ENCODE measurements at regions not wholly inside any gene's neighbourhood (a gene's known extent, or its start where the extent isn't known, plus 50 kb on each side); places are given as distances from the start of the nearest gene placed in this dataset.
"Not testable (repeated sequence)": the region's sequence is repeated elsewhere in the genome, so short reads cannot be mapped to it uniquely, and the experiment has no call there.

- Histone ChIP-seq H3K9me3 (ENCODE audit: control insufficient read depth, insufficient read depth, low read length) (no peaks in the 10 kb centered on the region), H3K36me3 (ENCODE audit: control insufficient read depth, insufficient read depth, low read length) (no peaks in the 10 kb centered on the region), H3K4me3 (ENCODE audit: low read length) (no peak overlapping the region), H3K27me3 (ENCODE audit: control insufficient read depth, insufficient read depth, low read length) (no peaks in the 10 kb centered on the region), H3K4me1 (ENCODE audit: control insufficient read depth, insufficient read depth, low read length) (no peaks in the 10 kb centered on the region), H3K27ac (ENCODE audit: low read length) (no peak overlapping the region)
- no peak overlapping the region for H3K4me3 Mint-ChIP-seq
- TF ChIP-seq CTCF (IDR thresholded peaks at IDR 0.05) = no peak
- DNase-seq (no peak), ATAC-seq (no peak)
- no peak overlapping the region for H3K27ac Mint-ChIP-seq
- H3K36me3 Mint-ChIP-seq = no peaks in the 10 kb centered on the region
- peaks cover 6 to 12% of the 10 kb centered on the region in 2 donors for H3K9me3 Mint-ChIP-seq
- intact Hi-C loops (cut with micrococcal nuclease) = no loop called here
- H3K27me3 Mint-ChIP-seq (ENCODE audit: low read depth in 2 of 2) = no peaks in the 10 kb centered on the region
- WGBS (ENCODE audit: insufficient coverage) = no CpG with 5 or more reads among the region's 1 CpG
- H3K4me1 Mint-ChIP-seq = no peaks in the 10 kb centered on the region
These were observed 693.9 kb upstream of the MGAT4C start for GRCh38 chr12:86950043-86950442.

- no CpG with 5 or more reads among the region's 1 CpG for WGBS (ENCODE audit: insufficient coverage)
- Mint-ChIP-seq H3K36me3 (no peaks in the 10 kb centered on the region), H3K27ac (no peak overlapping the region), H3K27me3 (ENCODE audit: low read depth in 2 of 2) (no peaks in the 10 kb centered on the region), H3K4me3 (no peak overlapping the region), H3K4me1 (no peaks in the 10 kb centered on the region), H3K9me3 (peaks cover 5 to 14% of the 10 kb centered on the region in 2 donors)
- H3K4me1 ChIP-seq (ENCODE audit: control insufficient read depth, insufficient read depth, low read length) = no peaks in the 10 kb centered on the region
- intact Hi-C loops (cut with micrococcal nuclease) = no loop called here
- H3K27me3 ChIP-seq (ENCODE audit: control insufficient read depth, insufficient read depth, low read length) = no peaks in the 10 kb centered on the region
- H3K27ac ChIP-seq (ENCODE audit: low read length) = no peak overlapping the region
- DNase-seq (no peak), ATAC-seq (no peak)
- no peaks in the 10 kb centered on the region for H3K36me3 ChIP-seq (ENCODE audit: control insufficient read depth, insufficient read depth, low read length)
- H3K9me3 ChIP-seq (ENCODE audit: control insufficient read depth, insufficient read depth, low read length) = no peaks in the 10 kb centered on the region
- H3K4me3 ChIP-seq (ENCODE audit: low read length) = no peak overlapping the region
- TF ChIP-seq CTCF (IDR thresholded peaks at IDR 0.05) = no peak
These were observed 692.7 kb upstream of the MGAT4C start for GRCh38 chr12:86948851-86949250.

GRCh38 chr12:86945685-86946196, 689.5 kb upstream of the MGAT4C start:
- ATAC-seq (no peak), DNase-seq (no peak)
- intact Hi-C loops (cut with micrococcal nuclease) = no loop called here
- H3K27ac Mint-ChIP-seq = no peak overlapping the region
- Histone ChIP-seq H3K4me1 (ENCODE audit: control insufficient read depth, insufficient read depth, low read length) (no peaks in the 10 kb centered on the region), H3K36me3 (ENCODE audit: control insufficient read depth, insufficient read depth, low read length) (no peaks in the 10 kb centered on the region), H3K27ac (ENCODE audit: low read length) (no peak overlapping the region), H3K9me3 (ENCODE audit: control insufficient read depth, insufficient read depth, low read length) (no peaks in the 10 kb centered on the region), H3K27me3 (ENCODE audit: control insufficient read depth, insufficient read depth, low read length) (no peaks in the 10 kb centered on the region), H3K4me3 (ENCODE audit: low read length) (no peak overlapping the region)
- no peak overlapping the region for H3K4me3 Mint-ChIP-seq
- H3K9me3 Mint-ChIP-seq = peaks cover 23 to 26% of the 10 kb centered on the region in 2 donors
- H3K4me1 Mint-ChIP-seq = no peaks in the 10 kb centered on the region
- no peaks in the 10 kb centered on the region for H3K27me3 Mint-ChIP-seq (ENCODE audit: low read depth in 2 of 2)
- H3K36me3 Mint-ChIP-seq = no peaks in the 10 kb centered on the region
- no peak for TF ChIP-seq CTCF (IDR thresholded peaks at IDR 0.05)
- no CpG with 5 or more reads among the region's 1 CpG for WGBS (ENCODE audit: insufficient coverage)

GRCh38 chr12:86944197-86944819, 688.1 kb upstream of the MGAT4C start:
- ATAC-seq; H3K36me3 Mint-ChIP-seq; H3K9me3 ChIP-seq (ENCODE audit: control insufficient read depth, insufficient read depth, low read length); H3K27ac ChIP-seq (ENCODE audit: low read length); H3K4me1 Mint-ChIP-seq; H3K4me1 ChIP-seq (ENCODE audit: control insufficient read depth, insufficient read depth, low read length); H3K4me3 Mint-ChIP-seq; H3K27ac Mint-ChIP-seq; H3K4me3 ChIP-seq (ENCODE audit: low read length); DNase-seq; intact Hi-C loops (cut with micrococcal nuclease); H3K36me3 ChIP-seq (ENCODE audit: control insufficient read depth, insufficient read depth, low read length); H3K27me3 Mint-ChIP-seq (ENCODE audit: low read depth in 2 of 2); H3K27me3 ChIP-seq (ENCODE audit: control insufficient read depth, insufficient read depth, low read length): not testable (repeated sequence)
- peaks cover 32 to 37% of the 10 kb centered on the region in 2 donors for H3K9me3 Mint-ChIP-seq
- WGBS (ENCODE audit: insufficient coverage) = 79% methylated on average over 2 of the region's 3 CpGs
